Astrocyte of the cerebellum (primary cell): ENCODE measurements at regions not wholly inside any gene's neighbourhood (a gene's known extent, or its start where the extent isn't known, plus 50 kb on each side); places are given as distances from the start of the nearest gene placed in this dataset.
A peak's percentile ranks its signal among the peaks of the same experiment; 100 is the strongest.

Experiments
- DNase-seq: peaks from one replicate; pipeline ENCODE4 v3.0.0-alpha.2; 2011; ENCODE audit warnings: low read depth
- H3K4me3 ChIP-seq: 2 replicates; pipeline ENCODE4 v1.5.1; 2011; ENCODE audit warnings: mild to moderate bottlenecking, low read depth, low read length, moderate library complexity
- in situ Hi-C: cut with HindIII; loops from 2 replicates; pipeline ENCODE4 v1.10.0; 2017; ENCODE audit warnings: low sequenced_read_pairs
- TF ChIP-seq, protein P1 (sequence below): IDR thresholded peaks from 2 replicates; pipeline ENCODE4 v1.5.1; 2012; ENCODE audit warnings: low read length, low read depth, moderate library complexity, mild to moderate bottlenecking; ENCODE audit errors: missing control alignments

GRCh38 chr6:147772724-147773123, 264.2 kb downstream of the SAMD5 start:
- in situ Hi-C loops: no loop called here

GRCh38 chr6:147774856-147775255, 266.4 kb downstream of the SAMD5 start:
- H3K4me3 ChIP-seq: no peak overlapping the region
- no peak for DNase-seq
- TF ChIP-seq, protein P1, sequence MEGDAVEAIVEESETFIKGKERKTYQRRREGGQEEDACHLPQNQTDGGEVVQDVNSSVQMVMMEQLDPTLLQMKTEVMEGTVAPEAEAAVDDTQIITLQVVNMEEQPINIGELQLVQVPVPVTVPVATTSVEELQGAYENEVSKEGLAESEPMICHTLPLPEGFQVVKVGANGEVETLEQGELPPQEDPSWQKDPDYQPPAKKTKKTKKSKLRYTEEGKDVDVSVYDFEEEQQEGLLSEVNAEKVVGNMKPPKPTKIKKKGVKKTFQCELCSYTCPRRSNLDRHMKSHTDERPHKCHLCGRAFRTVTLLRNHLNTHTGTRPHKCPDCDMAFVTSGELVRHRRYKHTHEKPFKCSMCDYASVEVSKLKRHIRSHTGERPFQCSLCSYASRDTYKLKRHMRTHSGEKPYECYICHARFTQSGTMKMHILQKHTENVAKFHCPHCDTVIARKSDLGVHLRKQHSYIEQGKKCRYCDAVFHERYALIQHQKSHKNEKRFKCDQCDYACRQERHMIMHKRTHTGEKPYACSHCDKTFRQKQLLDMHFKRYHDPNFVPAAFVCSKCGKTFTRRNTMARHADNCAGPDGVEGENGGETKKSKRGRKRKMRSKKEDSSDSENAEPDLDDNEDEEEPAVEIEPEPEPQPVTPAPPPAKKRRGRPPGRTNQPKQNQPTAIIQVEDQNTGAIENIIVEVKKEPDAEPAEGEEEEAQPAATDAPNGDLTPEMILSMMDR: peak; percentile 19
- in situ Hi-C loops: no loop called here

More at GRCh38 chr6:147772724-147773123, 264.2 kb downstream of the SAMD5 start:
- no peak for DNase-seq
- H3K4me3 ChIP-seq: no peak overlapping the region
- TF ChIP-seq, protein P1: no peak

DNA sequence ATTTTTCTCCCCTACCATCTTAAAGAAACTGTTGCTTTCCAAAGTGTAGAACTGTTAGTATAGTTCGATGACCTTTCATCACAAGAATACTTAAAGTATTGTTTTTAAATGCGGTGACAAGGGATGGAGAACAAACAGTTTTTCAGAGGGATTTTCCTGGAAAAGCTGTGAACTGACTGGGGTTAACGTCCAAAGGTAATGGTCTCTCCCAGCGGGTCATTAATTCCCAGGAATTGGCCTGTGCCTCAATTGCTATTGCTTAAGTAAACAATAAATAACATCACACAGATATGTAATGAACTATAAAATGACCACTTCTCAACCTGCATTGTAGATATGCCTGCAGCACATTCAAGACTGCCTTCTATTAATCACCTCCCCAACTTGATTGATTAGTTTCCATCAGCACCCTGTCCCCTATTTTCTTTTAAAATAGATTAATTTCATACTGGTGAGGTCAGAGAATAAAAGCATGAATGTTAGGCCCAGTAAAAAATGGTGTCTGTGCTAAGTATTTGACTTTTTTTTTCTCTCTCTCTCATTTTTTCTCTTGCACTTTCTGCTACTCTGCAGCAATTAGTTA, 268.2 kb downstream of the SAMD5 start:
- in situ Hi-C loops: no loop called here
- DNase-seq: no peak
- H3K4me3 ChIP-seq: no peak overlapping the region
- TF ChIP-seq, protein P1: no peak

GRCh38 chr6:147779624-147780023, 271.1 kb downstream of the SAMD5 start:
- TF ChIP-seq, protein P1: no peak
- DNase-seq: no peak
- in situ Hi-C loops: loop anchor here (10.0 kb wide), 1 partner anchor 235 kb away; no protein-coding TSS in a partner anchor
- H3K4me3 ChIP-seq: no peak overlapping the region

DNA sequence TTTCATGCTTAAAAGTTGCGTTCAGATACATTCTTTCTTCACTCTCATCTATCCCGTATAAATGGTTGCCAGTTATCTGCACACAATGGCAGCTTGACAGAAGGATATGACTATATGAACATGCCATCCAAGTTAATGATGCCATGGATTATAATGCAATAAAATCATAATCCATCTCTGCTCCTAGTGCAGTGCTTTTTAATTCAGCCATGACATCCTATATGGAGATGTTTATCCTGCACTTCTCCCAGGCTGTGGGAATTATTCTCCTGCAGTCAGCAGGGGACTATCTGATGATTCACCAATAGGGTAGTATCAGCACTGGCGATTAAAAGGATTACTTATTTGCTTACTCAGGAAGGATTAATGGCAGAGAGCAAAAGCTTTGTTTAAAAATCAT, 273.8 kb downstream of the SAMD5 start:
- peak; percentile 18 for DNase-seq
- TF ChIP-seq, protein P1: no peak
- in situ Hi-C loops: loop anchor here (10.0 kb wide), 1 partner anchor 238 kb away; no protein-coding TSS in a partner anchor

GRCh38 chr6:147784371-147784770, 275.9 kb downstream of the SAMD5 start:
- no peak for DNase-seq
- in situ Hi-C loops: loop anchor here (10.0 kb wide), 1 partner anchor 240 kb away; no protein-coding TSS in a partner anchor
- no peak overlapping the region for H3K4me3 ChIP-seq
- TF ChIP-seq, protein P1: no peak

More for the DNA sequence above, 273.8 kb downstream of the SAMD5 start:
- no peak overlapping the region for H3K4me3 ChIP-seq
